Stimulated activated CD4-positive, alpha-beta T cell treated with anti-CD3 and anti-CD28 coated beads, Interleukin-2, amount 100 ng/mL, for 48 hours (primary cell): ENCODE measurements at regions not wholly inside any gene's neighbourhood (a gene's known extent, or its start where the extent isn't known, plus 50 kb on each side); places are given as distances from the start of the nearest gene placed in this dataset.

ENCODE experiments used
- DNase-seq, 2 donors: peaks; one replicate each; pipeline ENCODE4 v3.0.0-alpha.2; 2020

DNA sequence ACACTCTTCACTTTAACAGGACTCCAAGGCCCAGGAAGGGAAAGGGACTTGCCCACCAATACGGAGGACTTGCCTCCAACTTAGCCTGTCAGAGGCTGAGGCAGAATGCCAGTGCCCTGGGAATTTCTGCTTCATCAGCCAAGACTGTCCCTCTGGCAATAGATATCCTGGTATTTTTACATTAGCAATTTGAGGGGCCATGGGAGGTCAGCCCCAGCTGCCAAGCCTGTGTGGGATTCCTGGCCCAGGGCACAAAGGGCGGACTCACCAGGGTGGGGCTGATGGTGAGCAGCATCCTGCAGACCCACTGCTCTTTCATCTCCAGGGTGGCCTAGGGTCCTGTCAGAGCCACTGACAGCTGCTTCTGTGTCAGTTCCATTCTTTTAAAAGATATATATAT lies 78.3 kb upstream of the CIBAR2 start:
- no peak for DNase-seq

DNA sequence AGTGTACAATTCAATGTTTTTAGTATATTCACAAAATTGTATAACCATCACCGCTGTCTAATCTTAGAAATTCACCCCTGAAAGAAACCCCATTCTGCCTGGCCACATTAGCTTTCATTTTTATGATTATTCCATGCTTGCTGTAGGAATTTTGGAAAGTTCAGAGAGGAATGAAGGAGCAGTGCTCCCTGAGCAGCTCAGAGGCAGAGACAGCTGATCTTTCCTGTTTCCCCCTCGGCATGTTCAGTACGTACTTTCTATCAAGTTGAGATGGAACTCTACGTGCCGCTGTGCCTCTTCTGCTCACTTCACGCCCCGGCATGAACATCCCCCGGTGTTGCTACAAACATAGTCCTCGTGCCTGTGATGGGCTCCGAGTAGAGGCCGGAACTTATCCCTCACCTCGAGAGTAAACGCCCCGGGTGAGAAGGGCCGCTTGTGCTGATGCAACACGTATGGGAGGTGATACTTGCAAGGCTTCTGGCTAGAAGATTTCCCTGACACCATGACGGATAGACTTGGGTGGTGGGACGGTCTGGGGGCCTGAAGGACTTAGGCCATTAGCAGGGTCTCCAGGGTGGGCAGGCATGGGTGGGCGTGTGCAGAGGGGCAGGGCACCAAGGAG lies 79.2 kb upstream of the CIBAR2 start:
- no peak for DNase-seq

DNA sequence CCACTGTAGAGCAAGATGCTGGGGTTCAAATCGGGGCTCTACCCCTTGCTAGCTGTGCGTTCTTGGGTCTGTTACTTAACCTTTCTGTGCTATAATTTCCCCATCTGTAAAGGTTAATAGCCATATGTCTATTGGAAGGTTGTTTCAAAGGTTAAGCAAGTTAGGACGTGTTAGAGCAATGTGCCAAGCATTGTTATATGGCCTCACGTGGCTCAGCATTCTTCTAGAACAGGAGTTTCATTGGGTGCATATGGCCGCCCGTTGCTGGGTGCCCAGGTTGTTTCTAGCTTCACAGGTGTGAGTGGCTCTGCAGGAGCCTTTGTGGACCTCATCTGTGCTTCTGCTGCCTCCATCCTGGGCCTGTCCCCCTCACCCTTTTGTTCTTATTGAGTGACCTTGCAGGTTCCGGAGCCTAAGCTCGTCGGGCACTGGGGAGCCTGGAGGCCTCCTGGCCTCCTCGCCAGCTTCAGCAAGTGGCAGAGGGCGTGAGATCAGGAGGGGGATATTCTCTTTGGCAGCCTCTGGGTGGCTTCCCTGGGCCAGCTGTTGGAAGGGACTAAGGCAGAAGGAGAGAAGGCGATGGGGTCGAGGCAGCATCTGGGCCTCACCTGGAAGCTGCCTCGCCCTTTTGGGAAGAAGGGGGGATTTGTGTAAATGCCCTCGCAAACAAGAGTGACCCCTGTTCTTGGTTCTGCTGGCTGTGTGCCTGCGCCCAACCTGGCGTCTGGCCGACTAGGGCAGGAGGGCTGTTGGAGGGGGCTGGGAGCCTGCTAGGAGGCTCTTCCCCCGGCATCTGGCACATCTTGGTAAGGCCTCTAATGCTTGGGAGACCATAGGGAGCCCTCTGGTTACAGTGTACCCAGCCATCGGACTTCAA lies 80.2 kb upstream of the CIBAR2 start:
- no peak for DNase-seq

DNA sequence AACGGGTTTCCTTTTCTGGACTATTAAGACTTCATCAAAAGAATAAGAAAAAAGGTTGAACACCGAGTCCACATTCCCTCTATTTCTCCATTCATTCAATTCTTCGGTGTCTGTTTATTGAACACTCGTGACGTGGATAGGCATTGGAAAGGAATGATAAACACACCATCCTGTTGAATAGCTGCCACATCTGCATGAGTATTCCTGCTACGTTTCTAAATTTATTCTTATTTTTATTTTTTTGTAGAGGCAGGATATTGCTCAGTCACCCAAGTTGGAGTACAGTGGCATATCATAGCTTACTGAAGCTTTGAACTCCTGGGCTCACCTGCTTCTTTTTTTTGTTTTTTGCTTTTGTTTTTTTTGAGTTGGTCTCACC lies 80.8 kb upstream of the CIBAR2 start:
- no peak for DNase-seq

DNA sequence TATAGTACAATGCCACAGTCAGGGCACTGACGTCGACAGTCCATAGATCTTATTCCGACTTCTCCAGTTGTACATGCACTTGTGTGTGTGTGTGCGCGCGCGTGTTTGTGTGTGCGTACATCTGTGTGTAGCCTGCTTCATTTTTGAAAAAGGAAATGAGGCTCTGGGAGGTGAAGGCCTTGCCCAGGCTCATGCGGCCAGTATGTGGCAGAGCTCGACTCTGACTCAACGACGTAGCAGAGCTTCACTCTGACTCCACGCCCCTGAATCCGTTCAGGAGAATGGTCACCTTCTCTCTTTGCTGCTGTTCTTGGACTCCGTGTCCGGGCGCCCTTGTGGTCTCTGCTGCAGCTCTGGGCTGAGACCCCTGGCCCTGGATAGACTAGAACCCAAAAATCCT lies 81.6 kb upstream of the CIBAR2 start:
- DNase-seq, result no peak

DNA sequence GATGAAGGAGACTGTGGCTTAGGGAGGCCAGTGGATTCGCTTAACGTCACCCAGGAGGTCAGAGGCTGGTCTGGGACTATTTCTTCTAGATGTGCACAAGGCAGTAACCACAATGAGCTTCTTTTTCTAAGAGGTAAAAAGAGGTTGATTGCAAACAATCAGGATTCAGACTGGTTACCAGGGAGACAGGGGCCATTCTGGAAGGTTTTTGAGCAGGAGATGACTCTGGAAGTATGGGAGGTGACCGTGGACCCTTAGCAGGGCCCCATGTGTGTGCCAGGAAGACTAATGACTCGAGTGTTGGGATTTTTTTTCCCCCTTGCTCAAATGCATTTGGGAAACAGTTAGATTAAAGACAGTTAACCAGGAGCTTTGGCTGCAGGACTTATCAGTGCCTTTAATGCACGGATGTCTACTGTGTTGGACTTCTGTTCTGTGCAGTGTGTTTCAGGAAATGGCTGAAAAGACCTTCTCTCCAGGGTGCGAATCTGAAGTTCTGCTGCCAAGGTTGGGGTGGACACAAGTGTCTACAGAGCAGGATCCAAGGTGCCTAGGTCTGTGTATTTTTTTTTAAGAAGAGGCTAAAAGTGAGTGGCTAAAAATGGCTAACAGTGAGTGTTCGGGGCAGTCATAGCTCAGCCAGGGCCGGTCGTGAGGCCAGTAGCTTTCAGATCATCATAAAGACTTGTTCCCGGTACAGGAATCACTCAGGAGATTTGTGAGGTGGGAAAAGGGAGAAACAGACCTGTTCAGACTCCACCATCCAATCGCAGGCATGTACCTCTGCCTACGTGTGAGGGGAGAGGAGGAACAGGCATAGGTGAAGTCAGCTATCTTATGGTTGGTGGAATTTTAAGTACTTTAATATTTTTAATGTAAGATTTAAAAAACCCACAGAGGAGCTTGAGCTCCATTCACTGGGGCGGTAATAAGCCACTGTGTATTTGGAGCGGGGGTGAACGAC lies 82.3 kb upstream of the CIBAR2 start:
- DNase-seq, result no peak

DNA sequence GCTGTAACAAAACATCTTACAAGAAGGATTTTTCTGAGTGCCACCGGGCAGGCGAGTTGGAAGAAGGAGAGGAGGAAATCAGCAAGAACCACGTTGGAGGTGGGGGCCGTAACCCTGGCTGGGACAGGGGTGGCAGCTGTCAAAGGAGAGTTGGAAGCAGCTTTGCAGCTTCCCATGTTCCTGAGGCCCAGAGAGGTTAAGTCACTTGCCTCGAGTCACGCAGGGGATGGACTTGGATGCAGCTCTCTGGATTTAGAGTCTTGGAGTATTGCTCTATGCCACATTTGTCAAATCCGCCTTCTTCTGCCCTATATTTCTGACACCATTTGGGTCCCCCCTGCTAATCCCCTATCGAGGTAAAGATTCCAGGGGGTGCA lies 83.0 kb upstream of the CIBAR2 start:
- no peak for DNase-seq

DNA sequence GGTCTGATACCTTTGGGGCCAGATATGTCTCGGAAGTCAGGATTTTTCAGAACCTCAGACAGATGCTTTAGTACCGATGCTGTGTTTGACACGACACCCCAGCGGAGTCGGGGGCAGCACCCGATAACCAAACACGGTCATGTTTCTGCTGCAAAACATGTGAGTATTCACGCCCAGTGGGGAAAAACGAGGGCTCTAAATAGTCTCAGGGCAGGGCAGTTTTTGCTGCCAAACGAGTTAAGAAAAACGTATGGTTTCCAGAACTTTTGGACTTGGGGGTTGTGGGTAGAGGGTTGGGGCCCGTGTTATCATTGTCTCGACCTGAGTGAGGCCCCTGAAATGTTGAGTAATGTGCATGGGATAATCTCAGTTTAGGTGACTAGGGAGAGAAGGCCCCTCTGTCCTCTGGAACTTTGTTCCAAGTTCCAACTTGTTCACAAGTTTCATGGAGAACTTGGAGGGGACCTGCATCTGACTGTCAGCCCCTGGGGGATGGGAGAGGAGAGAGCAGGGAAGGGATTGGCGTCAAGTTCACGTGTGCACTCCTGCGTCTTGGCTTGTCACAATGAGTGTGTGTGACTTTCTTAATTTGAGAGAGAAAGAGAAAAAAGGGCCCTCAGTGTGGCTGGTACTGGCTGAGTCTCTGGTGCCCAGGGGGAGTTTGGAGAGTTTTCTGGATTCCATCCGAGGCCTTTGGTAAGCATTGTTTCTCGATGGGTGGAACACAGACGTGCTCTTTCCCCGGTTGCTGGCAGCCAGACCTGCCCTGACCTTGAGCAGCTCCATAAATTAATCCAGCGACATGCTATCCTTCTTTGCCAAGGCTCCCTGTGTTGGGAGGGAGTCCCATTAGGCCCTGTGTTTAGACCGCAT lies 83.9 kb upstream of the CIBAR2 start:
- DNase-seq, result no peak

DNA sequence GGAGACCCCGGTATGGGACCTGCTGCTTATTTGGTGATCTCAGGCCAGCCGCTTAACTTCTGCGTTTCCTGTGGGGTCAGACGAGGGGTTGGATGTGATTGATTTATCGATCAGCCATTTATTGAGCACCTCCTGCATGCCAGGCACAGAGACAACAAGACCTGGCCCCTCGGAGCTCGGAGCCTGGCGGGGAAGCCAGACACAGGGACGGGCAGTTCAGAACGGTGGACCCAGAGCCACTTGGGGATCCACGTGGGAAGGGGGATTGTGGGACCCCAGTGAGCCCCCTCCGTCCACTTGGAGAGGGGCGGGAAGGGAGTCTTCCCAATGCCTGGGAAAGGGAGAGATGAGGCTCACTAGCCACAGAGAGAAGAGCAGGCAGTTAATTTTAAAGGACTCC lies 84.7 kb upstream of the CIBAR2 start:
- no peak for DNase-seq

DNA sequence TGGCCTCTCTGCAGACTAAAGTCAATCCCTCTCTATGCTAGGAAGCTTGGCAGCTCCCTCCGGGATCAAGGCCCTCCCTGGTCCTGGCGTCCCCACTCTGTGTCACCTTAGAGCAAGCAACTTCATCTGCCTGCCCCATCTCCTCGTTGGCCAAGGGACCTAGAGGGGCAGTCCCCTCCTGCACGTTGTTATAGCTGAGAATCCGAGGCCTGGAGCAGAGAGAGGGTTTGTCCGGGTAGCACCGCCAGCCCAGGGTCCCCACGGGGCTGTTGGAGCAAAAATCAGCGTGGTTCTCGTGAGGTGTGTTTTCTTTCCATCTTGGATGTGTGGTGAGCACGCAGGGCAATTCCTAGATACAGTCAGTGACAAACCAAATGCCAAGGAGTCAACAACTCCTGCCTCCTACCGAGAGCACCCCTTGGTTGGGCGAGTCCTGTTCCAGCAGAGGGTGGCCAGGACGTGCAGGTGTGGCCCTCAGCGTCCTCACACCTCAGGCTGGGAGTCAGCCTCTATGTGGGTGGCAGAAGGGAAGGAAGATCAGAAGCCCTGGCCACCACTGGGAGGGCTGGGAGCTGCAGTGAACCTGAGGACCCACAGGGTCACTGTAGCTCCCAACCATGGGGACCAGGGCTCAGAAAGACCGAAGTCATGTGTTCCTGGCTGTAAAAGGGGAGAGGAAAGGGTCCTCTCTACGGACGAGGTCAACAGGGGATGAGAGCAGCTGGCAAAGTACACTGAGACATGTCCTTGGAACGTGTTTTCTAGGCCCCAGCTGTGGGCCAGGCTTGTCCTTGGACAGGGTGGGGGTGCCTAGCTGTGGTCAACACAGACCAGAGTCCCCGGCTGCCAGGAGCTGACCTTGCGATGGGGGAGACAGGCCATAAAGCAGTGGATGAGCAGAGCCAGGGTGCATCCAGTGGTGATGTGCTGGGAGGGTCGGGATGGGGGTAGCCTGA lies 85.6 kb upstream of the CIBAR2 start:
- no peak for DNase-seq

DNA sequence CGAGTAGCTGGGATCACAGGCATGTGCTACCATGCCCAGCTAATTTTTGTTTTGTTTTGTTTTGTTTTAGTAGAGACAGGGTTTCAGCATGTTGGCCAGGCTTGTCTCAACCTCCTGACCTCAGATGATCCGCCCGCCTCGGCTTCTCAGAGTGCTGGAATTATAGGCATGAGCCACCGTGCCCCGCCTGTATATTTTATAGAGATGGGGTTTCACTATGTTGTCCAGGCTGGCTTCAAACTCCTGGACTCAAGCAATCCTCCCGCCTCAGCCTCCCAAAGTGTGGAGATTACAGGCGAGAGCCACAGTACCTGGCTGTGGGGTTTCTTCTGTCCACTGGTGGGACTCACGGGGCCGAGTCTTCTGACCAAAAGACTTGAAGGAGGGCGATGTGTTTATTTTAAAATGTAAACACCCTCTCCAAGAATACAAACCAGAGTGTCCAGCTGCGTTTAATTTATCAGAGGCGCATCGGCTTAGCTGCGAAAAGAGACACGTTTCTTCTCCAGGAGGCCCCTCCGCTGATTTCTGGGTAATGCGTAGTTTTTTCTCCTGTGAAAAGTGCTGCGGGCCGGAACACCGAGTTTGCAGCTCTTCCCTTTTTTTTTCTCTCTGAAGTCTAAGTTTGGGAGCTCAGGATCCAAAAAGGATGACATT lies 86.9 kb upstream of the CIBAR2 start:
- no peak for DNase-seq

DNA sequence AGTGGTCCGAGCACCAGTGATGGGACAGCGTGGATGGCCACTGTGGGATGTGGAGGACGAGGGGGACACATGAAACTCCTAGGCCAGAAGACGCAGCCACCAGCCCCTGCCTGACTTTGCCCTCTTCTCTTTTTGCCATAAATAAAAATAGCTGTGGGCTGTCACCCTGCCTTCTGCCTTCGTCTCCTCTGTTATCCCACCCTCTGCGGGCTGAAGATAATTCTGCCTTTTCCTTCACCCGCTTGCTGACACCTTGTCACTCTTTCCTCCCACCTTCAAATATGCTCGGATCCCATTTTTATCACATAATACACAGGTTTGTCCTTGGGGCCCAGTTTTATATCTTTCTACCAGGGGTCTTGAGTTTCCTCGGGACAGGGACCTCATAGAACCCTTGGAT lies 87.6 kb upstream of the CIBAR2 start:
- DNase-seq, result no peak

DNA sequence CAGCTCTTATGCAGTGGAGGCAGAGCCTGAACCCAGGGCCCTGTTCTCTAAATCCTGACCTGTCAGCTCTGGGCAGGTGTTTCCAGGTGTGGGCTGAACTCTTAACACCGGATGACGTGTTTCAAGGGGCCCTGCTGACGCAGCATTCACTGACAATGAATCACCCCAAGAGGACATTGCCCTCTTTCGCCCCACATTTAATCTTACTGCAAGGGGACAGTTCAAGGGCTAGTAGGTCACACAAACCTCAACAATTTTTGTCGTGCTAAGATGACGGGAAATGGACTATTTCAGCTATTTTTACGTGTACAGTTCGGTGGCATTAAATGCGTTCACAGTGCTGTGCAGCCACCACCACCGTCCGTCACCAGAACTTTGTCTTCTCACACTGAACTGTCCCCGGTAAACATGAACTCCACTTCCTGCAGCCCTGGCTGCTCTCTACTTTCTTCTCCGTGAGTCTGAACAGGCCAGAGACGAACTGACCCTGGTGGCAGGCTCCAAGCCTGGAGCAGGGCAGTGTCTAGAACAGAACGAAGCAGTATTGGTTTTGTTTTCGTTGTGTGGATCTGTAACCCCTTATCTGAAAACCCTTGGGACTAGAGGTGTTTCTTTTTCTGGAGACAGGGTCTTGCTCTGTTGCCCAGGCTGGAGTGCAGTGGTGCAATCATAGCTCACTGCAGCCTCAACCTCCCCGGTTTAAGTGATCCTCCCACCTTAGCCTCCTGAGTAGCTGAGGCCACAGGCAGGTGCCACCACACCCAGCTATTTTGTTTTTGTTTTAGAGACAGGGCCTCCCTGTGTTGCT lies 88.4 kb upstream of the CIBAR2 start:
- no peak for DNase-seq

DNA sequence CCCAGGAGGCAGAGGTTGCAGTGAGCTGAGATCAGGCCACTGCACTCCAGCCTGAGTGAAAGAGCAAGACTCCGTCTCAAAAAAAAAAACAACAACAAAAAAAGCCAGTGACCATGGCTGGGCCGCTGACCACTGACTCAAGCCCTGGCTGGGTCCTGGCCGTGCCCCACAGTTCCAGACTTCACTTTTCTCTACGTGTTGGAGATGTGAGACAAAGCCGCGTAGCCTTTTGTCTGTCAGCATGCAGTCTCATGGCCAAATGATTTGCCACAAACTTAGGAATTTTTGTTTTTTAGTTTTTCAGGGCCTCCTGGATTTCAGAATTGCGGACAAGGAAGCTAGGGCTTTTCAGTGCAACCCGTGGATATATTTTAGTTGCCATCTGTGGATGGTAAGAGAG lies 89.3 kb upstream of the CIBAR2 start:
- DNase-seq, result no peak

DNA sequence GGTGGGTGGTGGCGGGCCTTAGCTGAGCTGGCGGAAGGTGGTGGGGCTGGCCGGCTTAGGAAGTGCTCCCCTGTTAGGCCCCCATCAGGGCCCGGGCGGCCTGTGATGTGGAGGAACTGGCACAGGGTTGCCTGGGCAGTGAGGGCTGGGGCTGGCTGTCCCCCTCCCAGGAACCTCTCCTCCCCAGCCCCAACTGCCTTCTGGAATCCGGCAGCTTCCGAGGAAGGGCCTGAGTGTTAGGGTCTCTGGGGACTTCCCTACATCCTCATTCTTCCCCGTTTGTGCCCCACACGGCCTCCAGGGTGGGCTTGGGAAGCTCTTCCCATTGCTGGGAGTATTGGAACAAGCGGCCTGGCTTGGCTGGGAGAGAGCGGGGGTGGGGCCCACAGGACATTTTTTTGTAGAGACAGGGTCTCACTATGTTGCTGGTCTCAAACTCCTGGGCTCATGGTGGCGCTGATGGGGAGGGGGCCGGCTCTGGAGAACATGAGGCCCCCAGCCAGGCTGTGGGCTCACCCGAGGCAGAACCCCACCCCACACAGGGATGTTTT lies 89.9 kb upstream of the CIBAR2 start:
- DNase-seq, result no peak

DNA sequence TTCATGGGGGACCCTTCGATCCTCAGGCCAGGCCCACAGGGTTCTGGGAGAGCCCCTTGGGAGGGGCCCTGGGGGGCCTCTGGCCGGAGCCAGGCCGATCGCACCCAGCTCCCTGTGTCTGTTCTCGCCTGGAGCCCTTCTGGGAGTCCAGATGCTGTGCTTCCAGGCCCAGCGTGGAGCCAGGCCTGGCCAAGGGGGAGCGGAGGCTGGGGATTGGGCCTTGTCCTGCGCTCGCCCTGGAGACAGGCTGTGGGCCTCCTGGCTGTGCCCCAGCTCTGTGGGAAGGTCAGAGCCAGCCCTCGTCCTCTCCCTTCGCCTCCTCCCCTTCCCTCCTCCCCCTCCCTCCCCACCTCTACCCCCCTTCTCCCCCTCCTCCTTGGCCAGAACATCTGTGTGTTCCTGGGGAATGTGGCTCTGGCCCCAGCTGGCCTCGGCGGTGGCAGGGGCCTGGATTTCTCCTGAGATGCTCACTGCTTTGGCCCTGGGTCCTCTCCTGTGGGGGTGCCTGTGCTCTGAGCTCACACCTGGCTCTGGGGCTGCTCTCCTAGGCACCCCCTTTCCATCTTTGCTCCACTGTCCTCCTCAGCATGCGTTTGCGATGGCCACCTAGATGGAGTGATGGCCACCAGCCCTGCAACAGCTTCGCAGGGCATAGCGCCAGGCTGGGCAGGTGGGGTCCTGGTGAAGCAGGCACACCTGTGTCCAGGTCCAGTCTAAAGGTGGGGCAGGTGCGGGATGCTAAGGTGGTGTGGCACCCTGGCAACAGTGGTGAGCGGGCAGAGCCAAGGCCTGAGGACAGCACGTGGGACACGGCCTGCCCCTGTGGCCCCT lies 90.6 kb upstream of the CIBAR2 start:
- no peak for DNase-seq

DNA sequence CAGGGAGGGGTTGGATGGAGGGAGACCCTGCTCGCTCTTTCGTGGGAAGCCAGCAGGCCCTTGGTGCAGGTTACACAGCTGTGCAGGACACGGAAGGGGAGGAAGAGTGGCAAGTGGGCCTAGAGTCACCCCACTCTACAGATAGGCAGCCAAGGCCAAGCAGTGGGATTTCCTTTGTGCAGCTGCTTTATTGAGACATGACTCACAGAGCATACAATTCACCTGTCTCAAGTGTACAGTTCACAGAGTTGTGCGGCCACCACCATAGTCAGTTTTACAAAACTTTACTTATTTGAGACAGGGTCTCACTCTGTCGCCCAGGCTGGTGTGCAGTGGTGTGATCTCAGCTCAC lies 91.2 kb upstream of the CIBAR2 start:
- DNase-seq, result no peak

DNA sequence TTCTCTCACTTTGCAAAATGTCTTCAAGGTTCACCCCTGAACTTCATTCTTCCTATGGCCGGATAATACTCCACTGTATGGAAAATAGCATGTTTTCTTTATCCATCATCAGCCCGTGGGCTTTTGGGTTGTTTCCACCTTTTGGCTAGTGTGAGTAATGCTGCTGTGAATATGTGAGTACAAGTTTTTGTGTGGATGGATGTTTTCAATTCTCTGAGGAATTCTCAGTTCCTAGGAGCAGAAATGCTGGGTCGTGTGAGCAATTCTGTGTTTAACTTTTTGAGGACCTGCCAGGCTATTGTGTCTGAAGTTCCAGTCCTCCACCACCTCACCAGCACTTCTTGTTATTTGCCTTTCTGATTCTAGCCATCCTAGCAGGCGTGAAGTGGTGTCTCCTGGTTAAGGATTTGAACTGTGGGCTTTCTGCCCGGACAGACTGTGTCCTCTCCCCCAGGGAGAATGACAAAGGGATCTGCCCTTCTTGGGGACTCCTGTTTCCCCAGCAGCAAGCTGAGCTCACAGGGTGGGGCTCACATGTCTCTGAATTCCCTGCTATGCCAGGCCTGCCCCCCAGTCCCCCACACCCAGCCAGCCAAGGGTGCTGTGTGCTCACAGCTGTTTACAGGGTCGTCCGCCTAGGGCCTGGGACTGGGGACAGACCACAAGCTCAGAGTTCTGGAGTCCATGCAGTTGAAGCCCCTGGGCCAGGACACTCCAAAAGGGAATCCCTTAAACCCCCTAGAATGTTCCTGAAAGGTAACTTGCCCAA lies 92.2 kb upstream of the CIBAR2 start:
- DNase-seq, result no peak
